KMS-11 (cell line): ENCODE measurements at regions not wholly inside any gene's neighbourhood (a gene's known extent, or its start where the extent isn't known, plus 50 kb on each side); places are given as distances from the start of the nearest gene placed in this dataset.

Experiments used
- H2AFZ ChIP-seq: fragments of 200-600 bp; sonication (generic); 2 replicates; pipeline ENCODE4 v1.6.1; 2016; ENCODE audit warnings: antibody characterized with exemption, mixed run types, low read depth
- H3K27ac ChIP-seq: fragments of 200-600 bp; sonication (generic); 2 replicates; pipeline ENCODE4 v1.6.1; 2016; ENCODE audit warnings: mild to moderate bottlenecking, mixed run types
- H3K27me3 ChIP-seq: fragments of 200-600 bp; sonication (generic); 2 replicates; pipeline ENCODE4 v1.6.1; 2017; ENCODE audit warnings: mild to moderate bottlenecking, low read depth, mixed run types, moderate library complexity; ENCODE audit not compliant: insufficient read depth
- H3K36me3 ChIP-seq: fragments of 200-600 bp; sonication (generic); 2 replicates; pipeline ENCODE4 v1.6.1; 2017; ENCODE audit warnings: mild to moderate bottlenecking, mixed run types; ENCODE audit not compliant: insufficient read depth
- H3K4me1 ChIP-seq: fragments of 200-600 bp; sonication (generic); 2 replicates; pipeline ENCODE4 v1.6.1; 2016; ENCODE audit warnings: mild to moderate bottlenecking, low read depth, mixed run types; ENCODE audit not compliant: poor library complexity, severe bottlenecking
- H3K4me2 ChIP-seq: fragments of 200-600 bp; sonication (generic); 2 replicates; pipeline ENCODE4 v1.7.0; 2016; ENCODE audit warnings: mild to moderate bottlenecking, mixed run types
- H3K4me3 ChIP-seq: fragments of 200-600 bp; sonication (generic); IDR thresholded peaks from 2 replicates; pipeline ENCODE4 v1.6.1; 2017; ENCODE audit warnings: low read depth, low read length, mixed read lengths; ENCODE audit not compliant: insufficient read depth
- H3K79me2 ChIP-seq: fragments of 200-600 bp; sonication (generic); 2 replicates; pipeline ENCODE4 v1.6.1; 2016; ENCODE audit warnings: low read depth, mixed run types; ENCODE audit not compliant: insufficient read depth
- H3K9ac ChIP-seq: fragments of 200-600 bp; sonication (generic); 2 replicates; pipeline ENCODE4 v1.6.1; 2016; ENCODE audit warnings: mild to moderate bottlenecking, mixed run types
- H4K20me1 ChIP-seq: fragments of 200-600 bp; sonication (generic); 2 replicates; pipeline ENCODE4 v1.6.1; 2016; ENCODE audit warnings: mild to moderate bottlenecking, mixed run types; ENCODE audit not compliant: insufficient read depth
- TF ChIP-seq, protein P1 (sequence below): fragments of 200-600 bp; sonication (generic); conservative IDR thresholded peaks from 2 replicates; pipeline ENCODE4 v1.6.1; 2017; ENCODE audit warnings: low read depth, mild to moderate bottlenecking, antibody characterized with exemption, low read length, moderate library complexity, mixed read lengths

DNA sequence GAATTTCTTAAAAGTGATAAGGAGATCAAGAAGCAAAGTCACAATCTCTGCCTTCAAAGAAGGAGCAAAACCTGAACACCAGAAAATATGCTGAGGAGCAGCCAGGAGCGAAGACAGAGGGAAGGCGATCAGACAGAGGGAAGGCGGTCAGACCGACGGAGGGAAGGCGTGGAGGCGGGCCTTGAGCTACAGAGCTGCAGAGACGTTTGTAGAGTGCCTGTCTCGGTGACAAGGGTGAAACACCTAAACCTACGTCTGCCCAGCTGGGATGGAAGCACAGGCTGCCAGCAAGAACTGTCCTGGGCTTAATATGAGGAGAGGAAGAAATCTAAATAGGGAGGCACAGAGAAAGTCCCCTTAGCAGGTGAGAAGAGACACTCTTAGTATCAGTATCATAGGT is 476.0 kb downstream of the OCA2 start:
- TF ChIP-seq, protein P1, sequence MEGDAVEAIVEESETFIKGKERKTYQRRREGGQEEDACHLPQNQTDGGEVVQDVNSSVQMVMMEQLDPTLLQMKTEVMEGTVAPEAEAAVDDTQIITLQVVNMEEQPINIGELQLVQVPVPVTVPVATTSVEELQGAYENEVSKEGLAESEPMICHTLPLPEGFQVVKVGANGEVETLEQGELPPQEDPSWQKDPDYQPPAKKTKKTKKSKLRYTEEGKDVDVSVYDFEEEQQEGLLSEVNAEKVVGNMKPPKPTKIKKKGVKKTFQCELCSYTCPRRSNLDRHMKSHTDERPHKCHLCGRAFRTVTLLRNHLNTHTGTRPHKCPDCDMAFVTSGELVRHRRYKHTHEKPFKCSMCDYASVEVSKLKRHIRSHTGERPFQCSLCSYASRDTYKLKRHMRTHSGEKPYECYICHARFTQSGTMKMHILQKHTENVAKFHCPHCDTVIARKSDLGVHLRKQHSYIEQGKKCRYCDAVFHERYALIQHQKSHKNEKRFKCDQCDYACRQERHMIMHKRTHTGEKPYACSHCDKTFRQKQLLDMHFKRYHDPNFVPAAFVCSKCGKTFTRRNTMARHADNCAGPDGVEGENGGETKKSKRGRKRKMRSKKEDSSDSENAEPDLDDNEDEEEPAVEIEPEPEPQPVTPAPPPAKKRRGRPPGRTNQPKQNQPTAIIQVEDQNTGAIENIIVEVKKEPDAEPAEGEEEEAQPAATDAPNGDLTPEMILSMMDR, result no peak
- Histone ChIP-seq H3K4me1 (peaks cover 42% of the 10 kb centered on the region), H2AFZ (peak overlapping the region; percentile 53), H4K20me1 (no peaks in the 10 kb centered on the region), H3K79me2 (no peaks in the 10 kb centered on the region), H3K27me3 (no peaks in the 10 kb centered on the region), H3K36me3 (no peaks in the 10 kb centered on the region), H3K27ac (peak overlapping the region; percentile 98), H3K4me2 (peak overlapping the region; percentile 41), H3K9ac (peak overlapping the region; percentile 75), H3K4me3 (no peak overlapping the region)

DNA sequence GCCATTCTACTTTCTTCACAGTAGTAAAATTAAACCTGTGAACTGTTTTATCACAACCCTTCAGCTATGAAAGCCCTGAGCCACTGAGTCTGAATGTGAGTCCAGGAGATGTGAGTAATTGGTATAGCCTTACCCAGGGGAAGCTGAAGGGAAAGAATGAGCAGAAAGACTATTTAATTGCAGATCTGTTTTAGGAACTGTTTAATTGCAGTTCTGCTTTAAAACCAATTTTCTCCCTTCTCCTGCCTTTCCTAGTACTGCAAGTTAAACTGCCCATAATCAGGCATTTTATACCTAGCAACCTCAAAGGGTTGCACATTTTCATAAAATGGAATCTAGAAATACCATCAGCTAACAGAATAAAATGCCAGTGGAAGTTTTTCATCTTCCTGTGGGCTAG is 476.7 kb downstream of the OCA2 start:
- H2AFZ ChIP-seq, result peak overlapping the region; percentile 53; the same call in 1 of the 2 replicates

DNA sequence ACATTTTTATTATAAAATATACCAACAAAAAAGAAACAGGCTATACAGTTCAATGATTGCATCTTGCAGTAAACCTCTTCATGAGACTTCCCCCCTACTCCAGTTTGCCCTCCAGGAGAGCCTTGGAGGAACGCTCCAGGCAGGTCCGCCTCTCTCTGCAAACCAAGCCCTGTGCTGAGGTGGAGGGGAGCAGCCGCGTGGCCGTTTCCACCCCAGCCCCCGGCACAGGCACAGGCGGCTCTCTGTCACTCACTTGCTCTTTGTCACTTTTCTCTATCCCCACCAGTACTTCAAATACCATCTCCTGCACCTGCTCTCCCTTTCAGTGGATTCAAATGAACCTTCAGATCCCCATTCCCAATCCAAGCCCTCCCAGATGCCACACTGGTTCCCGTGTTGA is 479.9 kb downstream of the OCA2 start:
- no peak overlapping the region for H3K27ac ChIP-seq
- no peak overlapping the region for H3K9ac ChIP-seq
- H3K36me3 ChIP-seq, result no peaks in the 10 kb centered on the region
- H3K4me3 ChIP-seq, result no peak overlapping the region
- H3K79me2 ChIP-seq, result no peaks in the 10 kb centered on the region
- H2AFZ ChIP-seq, result no peak overlapping the region
- H4K20me1 ChIP-seq, result no peaks in the 10 kb centered on the region
- H3K4me1 ChIP-seq, result peaks cover 25% of the 10 kb centered on the region
- no peaks in the 10 kb centered on the region for H3K27me3 ChIP-seq
- no peak overlapping the region for H3K4me2 ChIP-seq
- TF ChIP-seq, protein P1, result no peak

More for the DNA sequence above, 476.7 kb downstream of the OCA2 start:
- TF ChIP-seq, protein P1, result no peak
- Histone ChIP-seq H3K4me3 (no peak overlapping the region), H3K27me3 (no peaks in the 10 kb centered on the region), H4K20me1 (no peaks in the 10 kb centered on the region), H3K79me2 (no peaks in the 10 kb centered on the region), H3K9ac (no peak overlapping the region), H3K27ac (peak overlapping the region; percentile 98), H3K4me2 (peak overlapping the region; percentile 41), H3K36me3 (no peaks in the 10 kb centered on the region), H3K4me1 (peaks cover 42% of the 10 kb centered on the region)

DNA sequence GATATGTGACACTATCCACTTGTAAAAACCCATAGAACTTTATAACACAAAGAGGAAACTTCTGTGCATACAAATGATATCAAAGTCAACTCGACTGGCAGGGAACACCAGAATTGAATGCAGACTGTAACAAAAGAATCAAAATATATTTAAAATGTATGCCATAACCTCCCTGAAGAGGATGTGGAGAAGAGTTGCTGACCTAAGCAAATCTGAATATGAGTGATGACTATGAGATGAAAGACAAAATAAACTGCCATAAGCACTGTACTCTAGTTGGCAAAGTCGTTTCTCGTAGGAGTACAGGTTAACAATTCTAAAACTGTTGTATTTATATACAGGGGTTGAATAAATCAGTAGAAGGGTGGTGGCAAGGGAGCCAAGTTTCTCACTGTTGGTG is 482.1 kb downstream of the OCA2 start:
- H3K27ac ChIP-seq, result no peak overlapping the region
- H2AFZ ChIP-seq, result no peak overlapping the region

More for the DNA sequence above, 482.1 kb downstream of the OCA2 start:
- TF ChIP-seq, protein P1, result no peak
- H3K36me3 ChIP-seq, result no peaks in the 10 kb centered on the region
- H3K4me1 ChIP-seq, result peaks cover 4% of the 10 kb centered on the region
- no peak overlapping the region for H3K4me2 ChIP-seq
- no peak overlapping the region for H3K9ac ChIP-seq
- H3K4me3 ChIP-seq, result no peak overlapping the region
- no peaks in the 10 kb centered on the region for H3K27me3 ChIP-seq
- no peaks in the 10 kb centered on the region for H4K20me1 ChIP-seq
- H3K79me2 ChIP-seq, result no peaks in the 10 kb centered on the region
